H1 (cell line): ENCODE measurements at regions not wholly inside any gene's neighbourhood (a gene's known extent, or its start where the extent isn't known, plus 50 kb on each side); places are given as distances from the start of the nearest gene placed in this dataset.

Source experiments
- BRCA1 ChIP-seq: IDR thresholded peaks from 2 replicates; pipeline ENCODE4 v1.6.1; 2012; ENCODE audit warnings: low read depth, low read length, improper control_type of control experiment
- CBX8 ChIP-seq: fragments of 300-800, 300-1000 bp; sonication (generic); IDR thresholded peaks from 2 replicates; pipeline ENCODE4 v1.7.1; 2016; ENCODE audit warnings: low read depth, low read length, borderline replicate concordance
- CHD1 ChIP-seq: IDR thresholded peaks from 2 replicates; pipeline ENCODE4 v1.6.1; 2012; ENCODE audit warnings: low read depth, low read length, improper control_type of control experiment
- CHD7 ChIP-seq: fragments of 300-600 bp; sonication (generic); IDR thresholded peaks from 2 replicates; pipeline ENCODE4 v1.7.1; 2012; ENCODE audit warnings: low read length, moderate library complexity, mild to moderate bottlenecking, inconsistent platforms; ENCODE audit not compliant: insufficient replicate concordance
- GABPA ChIP-seq: IDR thresholded peaks from 2 replicates; pipeline ENCODE4 v1.6.1; 2011; ENCODE audit warnings: mild to moderate bottlenecking, low read length, moderate library complexity, borderline replicate concordance; ENCODE audit not compliant: insufficient read depth
- JUND ChIP-seq: IDR thresholded peaks from 2 replicates; pipeline ENCODE4 v1.6.1; 2011; ENCODE audit warnings: mild to moderate bottlenecking, improper control_type of control experiment, low read length
- MAFK ChIP-seq: IDR thresholded peaks from 2 replicates; pipeline ENCODE4 v1.6.1; 2012; ENCODE audit warnings: low read depth, mild to moderate bottlenecking, improper control_type of control experiment, low read length
- POLR2A ChIP-seq, 2 experiments: IDR thresholded peaks; 1 replicate in 1 of 2; 2 replicates in 1 of 2; pipeline ENCODE4 v1.6.1; 2011; ENCODE audit warnings: low read depth in 2 of 2, low read length in 2 of 2, mild to moderate bottlenecking in 2 of 2; ENCODE audit errors: control extremely low read depth in 1 of 2
- POU5F1 ChIP-seq: IDR thresholded peaks from 2 replicates; pipeline ENCODE4 v1.6.1; 2011; ENCODE audit warnings: low read depth, mild to moderate bottlenecking, low read length, moderate library complexity
- SP1 ChIP-seq: IDR thresholded peaks from 2 replicates; pipeline ENCODE4 v1.6.1; 2011; ENCODE audit warnings: low read depth, low read length
- TBP ChIP-seq: IDR thresholded peaks from 2 replicates; pipeline ENCODE4 v1.6.1; 2011; ENCODE audit warnings: low read depth, low read length, improper control_type of control experiment
- TF ChIP-seq, protein P1 (sequence below): IDR thresholded peaks from 2 replicates; pipeline ENCODE4 v1.6.1; 2011; ENCODE audit warnings: low read depth, mild to moderate bottlenecking, low read length; ENCODE audit not compliant: insufficient read depth

DNA sequence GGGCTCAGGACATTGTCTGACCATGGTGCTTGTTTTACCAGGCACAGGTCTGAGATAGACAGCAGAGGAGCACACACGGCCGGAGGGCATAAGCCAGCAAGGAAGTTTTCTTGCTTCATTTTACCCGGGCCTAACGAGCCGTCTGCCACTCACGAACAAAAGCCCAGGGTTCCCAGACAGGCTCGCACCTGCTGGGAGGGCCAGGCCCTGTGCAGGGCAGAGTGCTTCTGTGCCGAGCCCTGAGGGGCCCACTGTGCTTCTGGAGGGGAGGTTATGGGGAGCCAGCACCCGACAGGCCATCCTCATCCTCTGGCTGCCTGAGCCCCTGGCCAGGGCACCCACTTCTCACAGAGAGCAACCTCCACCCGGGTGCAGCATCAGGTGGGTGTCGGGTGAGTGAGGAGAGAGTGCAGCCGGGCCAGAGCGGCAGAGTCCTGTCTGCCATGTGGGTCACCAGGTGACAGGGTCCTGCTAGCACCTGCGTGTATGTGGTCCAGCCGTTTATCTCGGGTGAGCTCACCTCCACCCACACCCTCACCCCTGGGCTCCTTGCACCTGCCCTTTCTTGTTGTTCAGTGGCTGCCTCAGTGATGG, 297.9 kb downstream of the NDUFA10 start (continued):
- TF ChIP-seq CHD7: no peak
- no peak for TF ChIP-seq BRCA1
- no peak for TF ChIP-seq CHD1
- TF ChIP-seq MAFK: no peak
- no peak for TF ChIP-seq TBP
- TF ChIP-seq, protein P1, sequence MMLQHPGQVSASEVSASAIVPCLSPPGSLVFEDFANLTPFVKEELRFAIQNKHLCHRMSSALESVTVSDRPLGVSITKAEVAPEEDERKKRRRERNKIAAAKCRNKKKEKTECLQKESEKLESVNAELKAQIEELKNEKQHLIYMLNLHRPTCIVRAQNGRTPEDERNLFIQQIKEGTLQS: no peak
- no peak for TF ChIP-seq CBX8
- no peak for TF ChIP-seq GABPA
- no peak for TF ChIP-seq SP1
- no peak for TF ChIP-seq POU5F1
- TF ChIP-seq POLR2A (IDR thresholded peaks at IDR 0.05; ENCODE audit: control extremely low read depth in 1 of 2, low read depth in 2 of 2, low read length in 2 of 2): no peak
- no peak for TF ChIP-seq JUND
